Progenitor cell of endocrine pancreas (in vitro differentiated cells): ENCODE measurements at regions not wholly inside any gene's neighbourhood (a gene's known extent, or its start where the extent isn't known, plus 50 kb on each side); places are given as distances from the start of the nearest gene placed in this dataset.

Experiments used
- DNase-seq: peaks from one replicate; pipeline ENCODE4 v3.0.0; 2021; ENCODE audit warnings: low spot score; ENCODE audit not compliant: unreplicated experiment
- H3K27ac Mint-ChIP-seq: 2 replicates; pipeline ENCODE4 v1.8.0; 2021; ENCODE audit warnings: mild to moderate bottlenecking, moderate library complexity, mixed read lengths
- H3K27me3 Mint-ChIP-seq: 2 replicates; pipeline ENCODE4 v1.8.0; 2021; ENCODE audit warnings: mixed read lengths
- H3K36me3 Mint-ChIP-seq: 2 replicates; pipeline ENCODE4 v1.8.0; 2022; ENCODE audit warnings: mixed read lengths; ENCODE audit not compliant: insufficient read depth
- H3K4me1 Mint-ChIP-seq: 2 replicates; pipeline ENCODE4 v1.8.0; 2021; ENCODE audit warnings: low read depth, mixed read lengths
- H3K4me3 Mint-ChIP-seq: 2 replicates; pipeline ENCODE4 v1.8.0; 2021; ENCODE audit warnings: low read depth, mild to moderate bottlenecking, moderate library complexity, mixed read lengths
- H3K9me3 Mint-ChIP-seq: 2 replicates; pipeline ENCODE4 v1.8.0; 2021; ENCODE audit warnings: low read depth, mixed read lengths
- TF ChIP-seq, protein P1 (sequence below): fragments of 200-600 bp; sonication (generic); IDR thresholded peaks from one replicate; pipeline ENCODE4 v1.5.0; 2021; ENCODE audit warnings: antibody characterized with exemption, mild to moderate bottlenecking; ENCODE audit not compliant: unreplicated experiment

DNA sequence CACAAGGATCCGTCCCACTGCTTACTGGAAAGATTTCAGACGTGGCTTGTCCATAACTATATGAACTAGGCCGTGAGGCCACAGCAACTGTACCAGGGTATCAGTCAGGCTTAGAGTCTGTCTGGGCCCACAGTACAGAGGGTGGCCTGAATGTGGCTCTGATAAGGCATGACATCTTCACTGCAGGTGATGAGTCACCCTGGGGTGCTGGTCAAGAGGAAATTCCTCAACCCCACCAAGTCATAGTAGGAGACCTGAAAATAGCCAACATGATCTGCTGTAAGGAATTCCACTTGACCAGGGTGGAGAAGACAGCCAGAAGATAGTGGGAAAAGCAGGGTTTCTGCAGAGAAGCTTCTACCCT lies 107.7 kb downstream of the INHBB start:
- no peaks in the 10 kb centered on the region for H3K36me3 Mint-ChIP-seq
- peaks cover 27% of the 10 kb centered on the region for H3K27me3 Mint-ChIP-seq
- peaks cover 14% of the 10 kb centered on the region for H3K9me3 Mint-ChIP-seq
- no peak for DNase-seq
- H3K27ac Mint-ChIP-seq = no peak overlapping the region
- TF ChIP-seq, protein P1, sequence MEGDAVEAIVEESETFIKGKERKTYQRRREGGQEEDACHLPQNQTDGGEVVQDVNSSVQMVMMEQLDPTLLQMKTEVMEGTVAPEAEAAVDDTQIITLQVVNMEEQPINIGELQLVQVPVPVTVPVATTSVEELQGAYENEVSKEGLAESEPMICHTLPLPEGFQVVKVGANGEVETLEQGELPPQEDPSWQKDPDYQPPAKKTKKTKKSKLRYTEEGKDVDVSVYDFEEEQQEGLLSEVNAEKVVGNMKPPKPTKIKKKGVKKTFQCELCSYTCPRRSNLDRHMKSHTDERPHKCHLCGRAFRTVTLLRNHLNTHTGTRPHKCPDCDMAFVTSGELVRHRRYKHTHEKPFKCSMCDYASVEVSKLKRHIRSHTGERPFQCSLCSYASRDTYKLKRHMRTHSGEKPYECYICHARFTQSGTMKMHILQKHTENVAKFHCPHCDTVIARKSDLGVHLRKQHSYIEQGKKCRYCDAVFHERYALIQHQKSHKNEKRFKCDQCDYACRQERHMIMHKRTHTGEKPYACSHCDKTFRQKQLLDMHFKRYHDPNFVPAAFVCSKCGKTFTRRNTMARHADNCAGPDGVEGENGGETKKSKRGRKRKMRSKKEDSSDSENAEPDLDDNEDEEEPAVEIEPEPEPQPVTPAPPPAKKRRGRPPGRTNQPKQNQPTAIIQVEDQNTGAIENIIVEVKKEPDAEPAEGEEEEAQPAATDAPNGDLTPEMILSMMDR = no peak
- no peaks in the 10 kb centered on the region for H3K4me1 Mint-ChIP-seq
- H3K4me3 Mint-ChIP-seq = no peak overlapping the region

DNA sequence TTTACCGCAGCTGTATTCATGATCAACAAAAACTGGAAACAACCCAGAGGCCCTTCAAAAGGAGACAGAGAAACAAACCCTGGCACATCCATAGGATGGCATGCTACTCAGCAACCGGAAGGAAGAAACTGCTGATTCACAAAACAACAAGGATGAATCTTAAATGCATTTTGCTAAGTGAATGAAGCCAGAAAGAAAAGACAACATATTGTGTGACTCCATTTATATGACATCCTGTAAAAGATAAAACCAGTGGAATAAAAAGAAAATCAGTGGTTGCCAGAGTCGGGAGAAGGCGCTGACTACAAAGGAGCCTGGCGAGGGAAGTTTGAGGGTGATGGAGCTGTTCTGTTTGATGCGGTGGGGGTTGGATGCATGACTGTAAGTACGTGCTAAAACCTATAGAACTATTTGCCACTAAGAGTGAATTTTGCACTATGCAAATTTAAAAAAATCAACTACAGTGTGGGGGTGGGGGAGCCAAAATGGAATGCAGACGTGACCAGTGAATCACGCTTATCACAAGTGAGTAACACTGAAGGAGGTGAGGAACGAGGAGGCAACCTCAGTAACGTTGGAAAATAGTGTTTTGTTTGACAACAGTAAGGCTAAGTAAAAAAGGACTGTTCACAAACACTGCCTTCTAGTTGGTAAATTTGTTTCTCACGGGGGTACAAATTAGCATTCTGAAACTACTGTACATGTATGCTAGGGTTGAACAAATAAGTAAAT lies 108.9 kb downstream of the INHBB start:
- DNase-seq = no peak
- H3K27ac Mint-ChIP-seq = no peak overlapping the region

DNA sequence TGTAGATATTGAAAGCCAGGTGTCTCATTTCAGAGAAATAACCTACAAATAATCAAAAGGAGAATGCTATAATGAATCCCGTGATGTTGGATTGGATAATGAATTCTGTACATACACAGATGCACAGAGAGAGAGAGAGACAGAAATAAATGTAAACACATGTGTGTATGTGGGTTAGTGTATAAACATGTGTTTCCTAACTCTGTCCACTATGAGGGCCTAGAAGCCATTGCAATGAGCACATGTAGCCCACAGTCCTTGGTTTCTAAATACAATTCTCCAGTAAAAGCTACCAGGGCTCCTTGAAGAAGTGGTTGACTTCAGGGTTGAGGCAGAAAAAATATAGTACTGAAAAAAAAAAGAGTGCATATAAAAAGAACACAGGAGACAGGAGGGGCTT lies 109.5 kb downstream of the INHBB start:
- no peaks in the 10 kb centered on the region for H3K36me3 Mint-ChIP-seq
- H3K27me3 Mint-ChIP-seq = peaks cover 22% of the 10 kb centered on the region
- H3K27ac Mint-ChIP-seq = no peak overlapping the region
- no peak for DNase-seq
- H3K4me3 Mint-ChIP-seq = no peak overlapping the region
- peaks cover 22% of the 10 kb centered on the region for H3K9me3 Mint-ChIP-seq
- TF ChIP-seq, protein P1 = no peak
- H3K4me1 Mint-ChIP-seq = no peaks in the 10 kb centered on the region

More for the DNA sequence above, 108.9 kb downstream of the INHBB start:
- H3K9me3 Mint-ChIP-seq = peaks cover 22% of the 10 kb centered on the region
- peaks cover 23% of the 10 kb centered on the region for H3K27me3 Mint-ChIP-seq
- H3K4me1 Mint-ChIP-seq = no peaks in the 10 kb centered on the region
- H3K4me3 Mint-ChIP-seq = no peak overlapping the region
- H3K36me3 Mint-ChIP-seq = no peaks in the 10 kb centered on the region
- TF ChIP-seq, protein P1 = no peak

DNA sequence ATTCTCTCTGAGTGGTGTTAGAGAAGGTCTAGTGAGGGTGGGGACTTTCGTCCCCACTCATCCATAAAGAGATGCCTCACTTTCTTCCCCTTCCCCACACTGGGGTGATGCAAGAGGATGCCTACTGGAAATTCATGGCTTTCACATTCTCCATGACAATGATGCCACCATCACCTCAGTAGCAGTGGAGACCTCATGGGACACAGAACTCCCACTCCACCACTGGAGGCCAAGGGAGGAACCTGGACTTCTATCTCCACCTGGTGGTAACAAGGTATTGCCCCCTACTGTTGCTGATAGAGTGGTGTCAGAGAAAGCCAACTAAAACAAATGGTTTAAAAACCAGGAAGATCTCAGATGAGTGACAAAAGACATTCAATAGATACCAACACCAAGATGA lies 110.9 kb downstream of the INHBB start:
- Mint-ChIP-seq H3K9me3 (peaks cover 22% of the 10 kb centered on the region), H3K36me3 (no peaks in the 10 kb centered on the region)

DNA sequence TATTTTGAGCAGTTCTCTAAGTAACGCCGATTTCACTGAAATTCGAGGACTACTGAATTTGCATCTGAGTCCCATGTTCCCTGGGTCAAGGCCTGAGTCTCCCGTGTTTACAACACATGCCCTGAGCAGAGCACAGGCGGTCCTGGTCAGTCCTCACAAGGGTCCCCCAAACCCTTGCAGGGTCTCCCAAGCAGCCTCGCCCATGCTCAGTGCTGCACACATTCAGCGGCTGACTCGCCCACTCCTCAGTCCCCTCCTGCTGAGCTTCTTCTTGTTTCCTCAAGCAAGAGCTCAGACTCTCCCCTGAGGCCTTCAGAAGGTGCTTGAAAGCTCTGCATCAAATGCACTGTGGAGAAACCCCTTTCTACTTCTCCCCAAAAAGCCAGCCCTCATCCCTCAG lies 114.6 kb downstream of the INHBB start:
- peaks cover 32% of the 10 kb centered on the region for H3K27me3 Mint-ChIP-seq
- no peaks in the 10 kb centered on the region for H3K36me3 Mint-ChIP-seq
- TF ChIP-seq, protein P1 = no peak
- H3K9me3 Mint-ChIP-seq = peaks cover 22% of the 10 kb centered on the region
- H3K4me1 Mint-ChIP-seq = peaks cover 1% of the 10 kb centered on the region
- H3K27ac Mint-ChIP-seq = no peak overlapping the region
- no peak for DNase-seq
- no peak overlapping the region for H3K4me3 Mint-ChIP-seq

More for the DNA sequence above, 110.9 kb downstream of the INHBB start:
- no peak overlapping the region for H3K27ac Mint-ChIP-seq
- TF ChIP-seq, protein P1 = no peak
- DNase-seq = no peak
- H3K4me3 Mint-ChIP-seq = no peak overlapping the region
- H3K27me3 Mint-ChIP-seq = peaks cover 24% of the 10 kb centered on the region
- H3K4me1 Mint-ChIP-seq = no peaks in the 10 kb centered on the region
